ENCODE measurements at regions not wholly inside any gene's neighbourhood (a gene's known extent, or its start where the extent isn't known, plus 50 kb on each side); places are given as distances from the start of the nearest gene placed in this dataset.

- TF ChIP-seq CTCF (conservative IDR thresholded peaks at IDR 0.05; ENCODE audit: low read length) (no peak), EZH2phosphoT487 (IDR thresholded peaks at IDR 0.05; ENCODE audit: borderline replicate concordance) (no peak)
Observed at GRCh38 chr20:50271176-50271575, 80.5 kb downstream of the CEBPB start.

Data from Loucy (cell line).